DND-41 (cell line): ENCODE measurements at regions not wholly inside any gene's neighbourhood (a gene's known extent, or its start where the extent isn't known, plus 50 kb on each side); places are given as distances from the start of the nearest gene placed in this dataset.

Source experiments
- ATAC-seq: fragments of 200-7000 bp; cut with Tn5 transposase; 3 replicates; pipeline ENCODE4 v1.9.1; 2021; ENCODE audit warnings: low read depth; ENCODE audit not compliant: insufficient read depth
- DNase-seq: peaks from one replicate; pipeline ENCODE4 v3.0.0-alpha.2; 2020
- H2AFZ ChIP-seq: 2 replicates; pipeline ENCODE4 v1.6.0; 2012; ENCODE audit warnings: low read depth, low read length
- H3K27ac ChIP-seq: 2 replicates; pipeline ENCODE4 v1.5.1; 2012; ENCODE audit warnings: low read length, inconsistent platforms
- H3K27me3 ChIP-seq: fragments of 200-600 bp; sonication (generic); 2 replicates; pipeline ENCODE4 v1.6.0; 2012; ENCODE audit warnings: low read length, mild to moderate bottlenecking, inconsistent platforms; ENCODE audit not compliant: insufficient read depth, poor library complexity
- H3K36me3 ChIP-seq: 2 replicates; pipeline ENCODE4 v1.5.1; 2012; ENCODE audit warnings: low read length, inconsistent platforms; ENCODE audit not compliant: insufficient read depth
- H3K4me1 ChIP-seq: 2 replicates; pipeline ENCODE4 v1.5.1; 2012; ENCODE audit warnings: mild to moderate bottlenecking, low read length; ENCODE audit not compliant: insufficient read depth
- H3K4me2 ChIP-seq: 2 replicates; pipeline ENCODE4 v1.6.0; 2012; ENCODE audit warnings: mild to moderate bottlenecking, moderate library complexity, low read length, inconsistent platforms; ENCODE audit not compliant: insufficient read depth
- H3K4me3 ChIP-seq, 2 experiments: fragments of 200-600 bp in 1 of 2; shearing (Covaris generic) in 1 of 2; 2 replicates each; pipeline ENCODE4 v1.5.1; 2012 to 2016; ENCODE audit warnings: inconsistent platforms in 2 of 2, low read length in 2 of 2, mild to moderate bottlenecking in 2 of 2, low read depth in 1 of 2, moderate library complexity in 1 of 2
- H3K79me2 ChIP-seq: 2 replicates; pipeline ENCODE4 v1.6.0; 2012; ENCODE audit warnings: low read length, inconsistent platforms; ENCODE audit not compliant: insufficient read depth
- H3K9ac ChIP-seq: 2 replicates; pipeline ENCODE4 v1.6.0; 2012; ENCODE audit warnings: low read depth, mild to moderate bottlenecking, inconsistent platforms, low read length, moderate library complexity
- H3K9me3 ChIP-seq: 2 replicates; pipeline ENCODE4 v1.5.1; 2012; ENCODE audit warnings: low read length, moderate library complexity, mild to moderate bottlenecking, inconsistent platforms; ENCODE audit not compliant: insufficient read depth, severe bottlenecking
- H4K20me1 ChIP-seq: 2 replicates; pipeline ENCODE4 v1.6.0; 2012; ENCODE audit warnings: low read length; ENCODE audit not compliant: insufficient read depth
- CTCF ChIP-seq: IDR thresholded peaks from 2 replicates; pipeline ENCODE4 v1.5.1; 2012; ENCODE audit warnings: borderline replicate concordance, low read length, moderate library complexity, mild to moderate bottlenecking; ENCODE audit not compliant: poor library complexity, severe bottlenecking; ENCODE audit errors: extremely low read depth
- EZH2 ChIP-seq: IDR thresholded peaks from 3 replicates; pipeline ENCODE4 v1.6.1; 2012; ENCODE audit warnings: borderline replicate concordance, low read depth, mild to moderate bottlenecking, moderate library complexity, low read length, inconsistent platforms; ENCODE audit not compliant: severe bottlenecking

GRCh38 chr5:149432911-149433401, 53.9 kb upstream of the IL17B start:
- no peaks in the 10 kb centered on the region for H3K36me3 ChIP-seq
- H4K20me1 ChIP-seq = no peaks in the 10 kb centered on the region
- H3K9ac ChIP-seq = no peak overlapping the region
- no peak overlapping the region for H2AFZ ChIP-seq
- TF ChIP-seq EZH2 (no peak), CTCF (no peak)
- H3K4me3 ChIP-seq = no peak overlapping the region
- H3K4me1 ChIP-seq = no peaks in the 10 kb centered on the region
- no peak overlapping the region for H3K27ac ChIP-seq
- no peaks in the 10 kb centered on the region for H3K79me2 ChIP-seq
- ATAC-seq (no peak), DNase-seq (no peak)
- no peaks in the 10 kb centered on the region for H3K9me3 ChIP-seq
- H3K27me3 ChIP-seq = no peaks in the 10 kb centered on the region
- H3K4me2 ChIP-seq = no peak overlapping the region

GRCh38 chr5:149432376-149432775, 53.3 kb upstream of the IL17B start:
- ATAC-seq = no peak
- no peak overlapping the region for H3K27ac ChIP-seq
- H3K9ac ChIP-seq = no peak overlapping the region
- no peaks in the 10 kb centered on the region for H3K79me2 ChIP-seq
- no peaks in the 10 kb centered on the region for H3K36me3 ChIP-seq
- no peaks in the 10 kb centered on the region for H3K27me3 ChIP-seq
- no peak overlapping the region for H3K4me3 ChIP-seq
- no peak for TF ChIP-seq EZH2
- TF ChIP-seq CTCF = no peak
- H2AFZ ChIP-seq = no peak overlapping the region
- H3K4me1 ChIP-seq = no peaks in the 10 kb centered on the region
- H4K20me1 ChIP-seq = no peaks in the 10 kb centered on the region
- no peaks in the 10 kb centered on the region for H3K9me3 ChIP-seq
- no peak for DNase-seq
- no peak overlapping the region for H3K4me2 ChIP-seq

- Histone ChIP-seq H3K79me2 (no peaks in the 10 kb centered on the region), H3K9ac (no peak overlapping the region), H3K4me3 (no peak overlapping the region), H4K20me1 (no peaks in the 10 kb centered on the region), H3K9me3 (no peaks in the 10 kb centered on the region), H2AFZ (no peak overlapping the region), H3K27ac (no peak overlapping the region), H3K4me1 (no peaks in the 10 kb centered on the region), H3K36me3 (no peaks in the 10 kb centered on the region), H3K27me3 (no peaks in the 10 kb centered on the region), H3K4me2 (no peak overlapping the region)
- ATAC-seq (no peak), DNase-seq (no peak)
- TF ChIP-seq CTCF (no peak), EZH2 (no peak)
These were observed 51.0 kb upstream of the IL17B start for GRCh38 chr5:149429839-149430721.
